ENCODE measurements at regions not wholly inside any gene's neighbourhood (a gene's known extent, or its start where the extent isn't known, plus 50 kb on each side); places are given as distances from the start of the nearest gene placed in this dataset.

- no peak for TF ChIP-seq CTCF (IDR thresholded peaks at IDR 0.05; ENCODE audit: low read depth, low read length)
- no peak for DNase-seq (ENCODE audit: extremely low read depth, low read depth)
Measured at GRCh38 chr2:228655331-228655730, 473.8 kb upstream of the SPHKAP start.

GRCh38 chr2:228654707-228655106, 473.2 kb upstream of the SPHKAP start:
- no peak for TF ChIP-seq CTCF (IDR thresholded peaks at IDR 0.05; ENCODE audit: low read depth, low read length)
- no peak for DNase-seq (ENCODE audit: extremely low read depth, low read depth)

GRCh38 chr2:228653884-228654283, 472.4 kb upstream of the SPHKAP start:
- TF ChIP-seq CTCF (IDR thresholded peaks at IDR 0.05; ENCODE audit: low read depth, low read length): no peak
- no peak for DNase-seq (ENCODE audit: extremely low read depth, low read depth)

- DNase-seq (ENCODE audit: extremely low read depth, low read depth): no peak
- TF ChIP-seq CTCF (IDR thresholded peaks at IDR 0.05; ENCODE audit: low read depth, low read length): no peak
Measured at GRCh38 chr2:228652366-228652765, 470.9 kb upstream of the SPHKAP start.

- no peak for TF ChIP-seq CTCF (IDR thresholded peaks at IDR 0.05; ENCODE audit: low read depth, low read length)
- DNase-seq (ENCODE audit: extremely low read depth, low read depth): no peak
Measured at GRCh38 chr2:228649876-228650275, 468.4 kb upstream of the SPHKAP start.

- TF ChIP-seq CTCF (IDR thresholded peaks at IDR 0.05; ENCODE audit: low read depth, low read length): no peak
- DNase-seq (ENCODE audit: extremely low read depth, low read depth): no peak
Measured at GRCh38 chr2:228649447-228649846, 468.0 kb upstream of the SPHKAP start.

- no peak for TF ChIP-seq CTCF (IDR thresholded peaks at IDR 0.05; ENCODE audit: low read depth, low read length)
- DNase-seq (ENCODE audit: extremely low read depth, low read depth): no peak
Measured at GRCh38 chr2:228648541-228648940, 467.1 kb upstream of the SPHKAP start.
